ENCODE measurements at regions not wholly inside any gene's neighbourhood (a gene's known extent, or its start where the extent isn't known, plus 50 kb on each side); places are given as distances from the start of the nearest gene placed in this dataset.

DNA sequence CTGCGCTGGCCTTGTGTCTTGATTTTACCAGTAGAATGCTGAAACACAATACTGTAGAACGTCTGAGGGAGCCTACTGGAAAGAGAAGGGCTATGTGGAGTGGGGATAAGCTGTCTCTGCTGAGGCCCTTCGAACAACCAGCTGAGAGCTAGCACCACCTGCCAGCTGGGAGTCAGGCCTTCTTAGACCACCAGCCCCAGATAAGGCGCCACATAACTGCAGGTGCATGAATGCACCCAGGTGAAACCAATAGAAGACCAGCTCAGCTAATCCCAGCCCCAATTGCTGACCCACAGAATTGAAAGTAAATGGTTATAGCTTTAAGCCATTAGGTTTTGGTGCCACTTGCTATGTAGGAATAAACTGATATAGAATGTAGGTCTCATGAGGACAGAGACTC is 438.4 kb downstream of the ADRA2A start:
- DNase-seq (ENCODE audit: low spot score), result no peak

DNA sequence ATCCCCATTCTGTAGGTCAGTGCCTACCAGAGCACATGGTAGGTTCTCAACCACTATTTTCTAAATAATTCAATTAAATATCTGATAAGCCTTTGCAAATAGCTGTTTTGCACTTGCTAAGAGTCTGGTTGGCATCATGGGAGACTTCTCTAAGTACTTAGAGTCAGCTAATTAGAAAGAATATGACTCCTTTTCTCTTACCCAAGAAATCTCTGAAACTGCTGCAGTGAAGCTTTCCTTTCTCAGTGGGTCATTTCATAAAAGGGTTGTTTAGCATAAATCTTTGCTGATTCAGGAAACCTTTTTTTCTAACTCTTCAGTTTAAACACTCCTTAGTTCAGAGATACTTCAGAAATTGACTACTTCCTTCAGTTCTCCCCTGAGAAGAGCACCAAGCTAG is 438.9 kb downstream of the ADRA2A start:
- no peak for DNase-seq (ENCODE audit: low spot score)

DNA sequence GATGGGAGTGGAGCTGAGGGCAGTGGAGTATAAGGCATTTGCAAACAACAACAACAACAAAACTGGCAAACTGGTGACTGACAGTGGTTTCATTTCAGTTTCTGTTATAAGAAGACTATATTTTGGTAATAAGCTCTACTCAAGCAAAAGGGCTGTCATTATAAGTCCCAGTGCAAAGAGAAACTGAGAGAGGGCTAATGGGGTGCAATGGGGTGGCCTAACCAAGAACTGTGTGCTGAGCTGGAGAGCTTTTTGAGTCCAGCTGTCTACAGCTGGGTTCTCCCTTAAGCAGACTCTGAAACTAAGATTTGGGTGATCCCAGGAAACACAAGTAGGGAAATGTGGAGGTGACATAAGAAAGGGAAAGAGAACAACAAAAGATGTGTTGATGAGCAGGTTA is 439.3 kb downstream of the ADRA2A start:
- DNase-seq (ENCODE audit: low spot score), result no peak

DNA sequence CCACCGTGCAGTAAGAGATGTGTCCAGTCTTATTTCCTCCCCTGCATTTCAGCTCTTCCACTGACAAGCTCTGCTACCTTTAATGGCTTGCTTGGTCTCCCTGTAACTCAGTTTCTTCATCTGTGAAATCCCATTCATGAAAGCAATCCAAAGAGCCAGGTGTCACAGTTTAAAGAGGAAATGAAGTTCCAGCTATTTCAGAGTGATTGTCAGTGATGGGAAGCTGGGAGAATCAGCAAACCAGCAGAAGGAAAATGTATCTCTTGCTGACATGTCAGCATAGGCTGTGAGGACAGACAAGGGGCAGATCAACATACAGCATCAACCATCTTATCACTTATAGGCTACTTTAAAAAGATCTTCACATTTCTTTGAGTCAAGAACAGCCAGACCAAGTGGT is 445.3 kb downstream of the ADRA2A start:
- DNase-seq (ENCODE audit: low spot score), result no peak

DNA sequence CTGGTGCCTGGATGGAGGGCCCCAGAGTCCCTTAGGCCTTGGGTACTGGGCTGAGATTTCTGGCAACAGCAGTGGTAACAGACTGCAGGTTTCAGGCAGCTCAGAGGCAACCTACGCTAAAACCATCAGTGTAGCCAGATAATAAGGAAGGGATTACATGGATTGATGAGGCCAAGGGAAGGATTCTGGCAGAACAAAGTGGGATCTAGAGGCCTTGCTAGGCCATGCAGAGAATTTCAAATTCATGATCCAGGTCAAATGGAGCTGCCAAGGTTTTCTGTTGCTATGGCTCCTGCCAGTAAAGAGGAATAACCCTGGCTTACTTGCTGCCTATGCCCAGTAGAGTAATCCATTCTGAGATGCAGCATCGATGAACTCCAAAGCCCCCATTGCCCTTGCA is 445.7 kb downstream of the ADRA2A start:
- DNase-seq (ENCODE audit: low spot score), result no peak

DNA sequence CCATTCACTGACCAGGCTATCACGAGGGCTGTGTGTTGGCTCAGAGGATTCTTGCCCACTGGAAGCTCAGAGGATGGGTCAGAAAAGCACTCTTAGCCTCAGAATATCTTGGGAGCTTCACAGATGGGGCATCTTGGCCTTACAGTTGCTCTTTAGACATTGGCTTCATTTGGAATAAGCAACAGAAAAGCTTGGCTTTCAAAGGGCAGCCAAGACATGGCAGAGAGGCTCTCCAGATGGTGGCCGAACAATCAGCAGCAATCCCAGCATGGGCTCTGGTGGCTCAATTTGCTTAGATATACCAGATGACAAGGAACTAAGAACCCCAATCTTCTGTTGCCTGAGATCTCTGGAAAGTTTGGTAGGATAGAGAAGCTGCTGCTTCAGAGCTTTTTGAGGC is 446.2 kb downstream of the ADRA2A start:
- DNase-seq (ENCODE audit: low spot score), result no peak

DNA sequence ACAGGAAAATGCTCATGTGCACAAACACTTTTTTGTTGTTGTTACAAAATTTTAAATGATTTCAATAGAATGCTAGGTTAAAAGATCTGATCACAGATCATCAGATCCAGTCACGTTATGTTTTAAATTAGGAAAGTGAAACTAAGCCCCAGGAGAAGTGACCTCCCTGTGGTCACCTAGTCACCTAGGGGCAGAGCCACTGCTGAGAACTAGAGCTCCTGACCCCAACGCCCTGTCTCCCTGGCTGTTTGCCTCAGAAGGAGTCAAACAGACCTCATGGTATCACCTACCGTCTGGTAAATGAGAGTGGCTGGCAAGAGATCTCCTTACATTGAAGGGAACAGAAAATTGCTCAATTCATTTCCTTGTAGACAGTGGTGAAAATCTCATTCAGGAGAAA is 447.3 kb downstream of the ADRA2A start:
- no peak for DNase-seq (ENCODE audit: low spot score)

DNA sequence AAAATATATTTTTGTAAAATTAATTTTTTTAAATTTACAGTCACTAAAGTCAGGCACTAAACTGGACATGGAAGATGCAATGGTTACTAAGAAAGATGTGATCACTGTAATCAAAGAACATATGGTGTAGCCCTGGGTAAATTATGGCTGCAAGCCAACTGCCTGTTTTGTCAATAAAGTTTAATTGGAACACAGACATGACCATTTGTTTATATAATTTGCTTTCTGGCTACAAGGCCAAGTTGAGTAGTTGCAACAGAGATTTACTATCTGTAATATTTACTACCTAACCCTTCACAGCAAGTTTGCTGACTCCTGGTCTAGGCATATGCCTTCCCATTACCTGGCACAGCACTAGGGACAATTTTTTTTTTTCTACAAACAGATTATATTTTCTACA is 448.9 kb downstream of the ADRA2A start:
- DNase-seq (ENCODE audit: low spot score), result no peak

DNA sequence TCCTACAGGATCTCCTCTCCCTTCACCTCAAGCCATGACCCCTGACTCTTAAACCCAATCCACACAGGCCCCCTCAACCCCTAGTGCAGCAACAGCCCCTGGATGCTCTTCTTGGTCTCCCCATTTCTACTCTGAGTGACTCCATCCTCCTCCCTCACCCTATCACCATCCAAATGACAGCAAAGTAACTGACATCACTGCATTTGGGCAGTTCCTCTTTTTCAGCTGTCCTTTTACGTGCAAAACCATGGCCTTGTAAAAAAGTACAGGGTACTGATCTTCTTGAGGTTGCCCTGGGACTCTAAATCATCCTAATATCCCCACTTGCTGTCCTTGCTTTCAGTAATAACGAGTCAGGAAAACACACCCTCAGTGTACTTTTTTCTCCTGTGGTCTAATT is 454.9 kb downstream of the ADRA2A start:
- no peak for DNase-seq (ENCODE audit: low spot score)

DNA sequence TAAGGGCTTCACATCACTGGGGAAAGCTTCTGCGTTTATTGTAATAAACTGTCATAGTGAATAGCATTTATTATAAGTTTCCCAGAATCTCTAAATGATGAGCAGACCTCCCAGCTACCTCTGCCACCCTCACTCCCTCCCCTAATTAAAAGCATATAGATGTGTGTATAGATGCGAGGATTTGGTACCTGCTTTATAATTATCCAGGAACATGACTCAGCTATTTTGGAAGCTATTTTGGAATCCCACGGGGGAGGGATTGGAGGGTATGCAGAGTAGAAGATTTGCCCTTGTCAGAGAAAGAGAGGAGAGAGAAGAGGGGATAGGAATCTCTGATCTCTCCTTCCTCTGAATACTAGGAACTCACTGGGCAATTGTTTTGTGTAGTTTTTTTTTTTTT is 455.3 kb downstream of the ADRA2A start:
- DNase-seq (ENCODE audit: low spot score), result no peak

DNA sequence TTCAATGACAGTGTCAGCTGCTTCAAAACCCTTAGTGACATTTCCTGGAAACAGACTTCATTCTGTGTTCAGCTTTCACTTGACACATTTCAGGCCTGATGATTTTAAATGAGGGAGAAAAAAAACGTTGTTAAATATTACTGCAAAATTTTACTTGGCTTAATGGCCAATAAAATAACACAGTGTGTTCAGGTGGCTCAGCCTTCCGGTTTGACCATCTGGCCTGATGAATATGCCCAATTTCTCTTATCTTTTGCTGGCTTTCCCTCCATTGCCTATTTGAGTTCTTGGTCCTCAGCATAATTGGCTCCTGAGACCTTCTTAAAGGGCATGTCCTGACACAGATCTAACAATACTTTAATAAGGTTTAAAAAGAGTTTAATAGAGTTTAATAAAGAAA is 462.4 kb downstream of the ADRA2A start:
- no peak for DNase-seq (ENCODE audit: low spot score)

DNA sequence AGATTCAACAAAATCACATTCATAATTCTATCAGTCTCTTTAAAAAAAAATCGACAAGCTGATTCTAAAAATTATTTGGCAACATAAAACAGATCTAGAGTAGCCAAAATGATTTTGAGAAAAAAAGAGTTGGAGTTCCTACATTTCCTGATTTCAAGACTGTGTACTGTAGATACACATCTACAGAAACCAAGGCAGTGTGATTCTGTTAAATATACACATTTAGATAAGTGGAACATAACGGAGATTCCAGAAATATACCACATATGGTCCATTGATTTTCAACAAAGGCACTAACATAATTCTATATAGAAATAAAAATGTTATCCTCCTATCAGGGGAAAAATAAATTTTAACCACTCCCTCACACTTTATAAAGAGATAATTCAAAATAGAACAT is 467.0 kb downstream of the ADRA2A start:
- DNase-seq (ENCODE audit: low spot score), result no peak

DNA sequence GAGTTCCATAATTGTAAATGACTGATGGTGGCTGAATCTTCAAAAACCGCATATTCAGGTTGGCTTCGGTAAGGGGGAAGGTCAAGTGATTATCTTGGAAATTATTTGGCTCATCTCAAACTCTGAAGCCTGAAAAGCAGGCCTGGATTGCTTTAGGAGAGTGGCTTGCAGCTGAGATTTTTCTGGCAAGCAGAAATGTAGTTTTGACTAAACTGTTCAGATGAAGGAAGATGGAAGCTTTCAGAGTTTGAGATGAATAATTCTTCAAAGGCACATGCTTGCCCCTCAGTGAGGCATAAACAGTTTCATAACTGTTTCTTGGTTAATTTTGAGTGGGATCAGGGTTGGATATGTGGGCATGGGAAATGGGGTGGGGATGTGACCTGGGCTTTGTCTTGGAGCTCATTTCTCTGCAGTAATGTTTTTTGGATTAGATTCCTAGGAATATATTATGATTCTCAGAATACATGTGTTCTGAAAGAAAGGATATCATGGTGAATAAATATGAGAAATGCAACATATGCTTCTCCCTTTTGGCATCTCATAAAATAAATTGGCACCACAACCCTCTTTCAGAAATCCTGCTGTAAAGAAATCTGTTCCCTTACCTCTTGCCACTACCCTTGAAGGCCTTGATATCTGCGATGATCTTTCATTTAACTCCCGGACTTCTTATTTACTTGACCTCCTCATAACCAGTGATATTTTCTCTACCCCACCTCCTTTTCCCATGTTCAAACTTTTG is 469.2 kb downstream of the ADRA2A start:
- DNase-seq (ENCODE audit: low spot score), result no peak

DNA sequence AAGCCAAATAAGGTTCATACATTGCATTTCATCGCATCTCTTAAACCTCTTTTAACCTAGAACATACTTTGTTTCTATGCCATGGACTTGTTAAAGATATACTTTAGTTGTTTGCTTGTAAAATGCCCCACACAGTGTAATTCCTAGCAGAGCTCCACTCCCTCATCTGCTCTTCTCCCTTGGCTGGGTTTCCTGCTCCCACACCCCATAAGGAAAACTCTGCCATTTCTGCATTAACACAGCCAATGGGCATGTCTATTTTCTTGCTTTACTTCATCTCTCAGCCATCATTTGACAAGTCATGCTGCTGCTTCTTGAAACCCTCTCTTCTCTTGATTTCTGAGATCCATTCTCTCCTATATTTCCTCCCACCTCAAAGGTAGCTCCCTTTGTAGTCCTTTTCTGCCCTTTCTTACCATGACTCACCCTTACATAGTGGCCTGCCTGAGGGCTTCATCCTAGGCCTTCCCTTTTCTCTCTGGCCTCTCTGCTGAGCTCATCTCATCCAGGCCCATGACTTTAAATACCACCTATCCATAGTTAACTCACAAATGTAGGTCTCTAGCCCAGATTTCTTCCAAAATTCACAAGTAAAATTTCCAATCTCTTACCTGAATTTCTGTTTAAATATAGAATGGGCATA is 471.4 kb downstream of the ADRA2A start:
- no peak for DNase-seq (ENCODE audit: low spot score)

DNA sequence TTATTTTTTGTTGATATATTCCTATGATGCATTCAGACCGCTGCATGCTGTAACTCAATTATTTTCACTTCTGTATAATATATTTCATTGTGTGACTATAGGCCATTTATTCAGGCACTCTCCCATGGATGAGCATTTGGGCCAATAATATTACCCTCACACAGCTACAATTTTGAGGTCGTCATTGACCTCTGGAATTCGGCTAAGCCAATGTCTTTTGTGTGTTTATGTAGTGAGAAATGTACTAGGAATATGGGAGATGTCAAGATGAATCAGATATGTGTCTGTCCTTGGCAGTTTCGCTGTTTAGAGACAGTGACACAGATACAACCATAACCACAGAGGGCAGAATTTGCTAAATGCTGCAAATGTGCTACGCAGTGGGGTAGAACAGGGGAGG is 474.2 kb downstream of the ADRA2A start:
- DNase-seq (ENCODE audit: low spot score), result no peak

DNA sequence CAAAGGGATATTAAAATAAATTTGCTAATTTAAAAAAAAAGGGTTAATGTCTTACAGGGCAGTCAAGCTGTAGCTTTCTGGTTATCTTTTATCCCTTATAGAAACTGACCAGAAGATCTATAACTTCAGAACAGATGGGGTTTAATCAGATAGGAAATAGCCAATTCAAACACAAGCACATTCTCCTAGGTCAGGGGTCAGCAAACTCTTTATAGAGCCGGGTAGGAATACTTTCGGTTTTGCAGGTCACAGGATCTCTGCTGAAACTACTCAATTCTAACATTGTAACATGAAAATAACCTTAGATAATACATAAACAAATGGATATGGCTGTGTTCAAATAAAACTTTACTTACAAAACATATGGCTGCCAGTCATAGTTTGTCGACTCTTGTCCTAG is 479.8 kb downstream of the ADRA2A start:
- no peak for DNase-seq (ENCODE audit: low spot score)

DNA sequence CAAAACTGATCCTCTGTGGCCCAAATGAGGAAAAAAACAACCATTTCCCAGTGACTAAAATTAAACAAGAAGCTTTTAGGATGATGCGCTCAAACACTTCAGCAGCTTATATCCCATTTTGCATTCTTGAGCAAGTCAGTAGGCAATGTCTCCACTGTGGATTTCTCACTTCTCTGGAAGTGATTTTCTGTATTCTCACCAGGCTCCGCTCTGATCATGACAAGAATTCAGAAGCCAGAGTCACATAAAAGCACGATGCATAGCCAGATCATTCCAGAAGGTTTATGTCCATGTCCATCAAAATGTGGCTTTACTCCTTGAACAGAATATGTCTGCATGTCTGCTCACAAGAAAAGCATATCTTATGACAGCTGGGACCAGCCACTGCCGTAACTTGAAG is 481.4 kb downstream of the ADRA2A start:
- no peak for DNase-seq (ENCODE audit: low spot score)

DNA sequence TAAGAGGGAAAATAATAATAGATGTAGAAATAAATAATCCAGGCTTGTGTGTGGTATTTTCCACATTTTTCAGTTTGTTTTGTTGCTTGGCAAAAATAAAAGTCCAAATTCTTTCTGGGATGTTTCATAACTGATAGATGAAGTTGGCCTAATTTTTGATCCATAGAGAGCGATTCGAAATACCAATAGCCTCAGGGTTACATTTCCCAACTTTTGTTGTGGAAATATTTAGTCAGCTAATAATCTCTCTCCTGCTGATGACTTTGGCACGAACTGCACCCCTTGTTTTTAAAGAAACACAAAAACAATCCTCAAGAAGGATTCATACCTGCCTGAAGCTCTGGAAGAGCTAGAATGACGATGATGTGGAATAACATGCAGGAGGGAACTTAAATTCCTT is 483.2 kb downstream of the ADRA2A start:
- no peak for DNase-seq (ENCODE audit: low spot score)

DNA sequence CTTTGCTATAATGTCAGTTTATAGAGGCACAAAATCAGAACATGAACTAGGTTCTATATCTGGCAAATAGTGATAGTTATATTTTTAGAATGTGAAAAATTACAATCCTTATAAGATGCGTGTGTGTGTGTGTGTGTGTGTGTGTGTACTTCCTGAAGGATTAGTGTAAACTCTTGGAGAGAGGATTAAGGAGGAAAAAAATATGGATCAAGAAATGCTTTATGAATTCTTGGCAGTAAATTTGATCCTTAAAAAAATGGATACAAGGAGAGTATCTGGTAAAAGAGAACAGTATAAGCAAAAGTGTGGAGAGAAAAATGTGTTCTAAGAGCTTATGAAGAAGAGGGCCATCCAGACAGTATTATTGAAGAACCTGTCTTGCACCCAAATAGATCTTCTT is 484.3 kb downstream of the ADRA2A start:
- DNase-seq (ENCODE audit: low spot score), result no peak

DNA sequence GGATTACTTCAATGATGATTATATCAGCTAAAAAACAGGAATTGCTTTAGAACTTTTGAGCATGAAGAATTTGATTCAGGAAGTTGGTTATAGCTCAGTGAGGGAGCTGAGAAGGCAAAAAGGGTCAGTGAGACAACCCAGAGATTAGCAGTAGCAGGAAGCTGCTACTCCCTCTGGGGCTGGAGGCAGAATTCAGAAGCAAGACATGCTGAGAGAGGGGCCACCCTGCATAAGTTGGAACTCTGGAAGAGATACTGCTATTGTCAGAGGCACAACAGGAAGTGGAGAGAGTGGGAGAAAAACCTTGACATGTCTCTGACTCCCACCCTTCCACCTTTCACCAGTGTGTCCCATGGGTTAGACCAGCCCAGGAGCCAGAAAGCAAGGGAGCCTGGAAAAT is 488.7 kb downstream of the ADRA2A start:
- DNase-seq (ENCODE audit: low spot score), result no peak

DNA sequence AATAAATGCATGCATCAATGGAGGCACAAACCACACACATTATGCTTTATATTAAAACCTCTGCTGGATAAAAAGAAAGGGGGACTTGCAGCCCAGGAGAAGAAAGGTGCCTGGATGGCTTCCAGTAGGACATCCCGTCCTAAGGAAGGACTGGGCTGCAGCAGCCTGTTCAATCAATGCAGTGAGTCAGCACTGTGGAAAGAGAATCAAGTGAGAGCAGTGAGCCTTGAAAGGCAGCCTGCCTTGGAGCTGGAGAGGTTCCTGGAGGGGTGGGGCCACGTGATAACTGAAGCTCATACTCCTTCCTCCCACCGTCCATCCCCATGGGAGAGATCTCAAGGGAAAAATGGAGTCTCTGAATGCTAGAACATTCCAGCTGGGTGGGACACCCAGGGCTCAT is 501.2 kb downstream of the ADRA2A start:
- no peak for DNase-seq (ENCODE audit: low spot score)

DNA sequence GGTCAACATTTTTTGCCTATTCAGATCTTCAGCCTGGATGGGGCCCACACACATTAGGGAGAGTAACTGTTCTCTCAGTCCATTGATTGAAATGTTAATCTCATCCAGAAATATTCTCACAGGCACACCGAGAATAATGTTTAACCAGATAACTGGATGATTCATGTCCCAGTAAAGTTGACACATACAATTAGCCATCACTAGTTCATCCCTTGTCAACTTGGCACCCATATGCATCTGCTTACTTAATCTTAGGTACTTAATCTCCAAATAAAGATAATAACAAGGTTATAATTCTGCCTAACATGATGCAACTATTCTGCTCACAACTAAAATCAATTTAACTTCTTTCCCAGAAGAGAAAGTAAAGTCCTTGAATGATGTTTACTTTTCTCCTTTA is 502.6 kb downstream of the ADRA2A start:
- DNase-seq (ENCODE audit: low spot score), result no peak

DNA sequence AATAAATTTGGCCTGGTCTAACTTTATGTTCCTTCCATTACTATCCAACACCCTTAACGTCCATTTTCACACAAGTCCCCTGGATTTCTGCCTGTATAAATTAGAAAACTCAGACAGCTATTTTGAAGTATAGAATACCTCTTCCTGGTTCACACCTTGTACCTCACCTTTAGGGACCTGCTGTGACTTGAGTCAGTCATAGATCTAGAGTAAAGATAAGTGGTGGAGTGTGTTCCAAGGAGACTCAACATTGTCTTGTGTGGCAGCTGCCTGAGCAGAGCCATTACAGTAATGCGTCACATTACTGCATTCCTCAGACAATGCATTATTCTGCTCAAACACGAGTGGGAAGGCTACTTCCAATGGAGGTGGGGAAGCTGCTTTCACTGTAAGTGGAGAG is 513.9 kb downstream of the ADRA2A start:
- no peak for DNase-seq (ENCODE audit: low spot score)

DNA sequence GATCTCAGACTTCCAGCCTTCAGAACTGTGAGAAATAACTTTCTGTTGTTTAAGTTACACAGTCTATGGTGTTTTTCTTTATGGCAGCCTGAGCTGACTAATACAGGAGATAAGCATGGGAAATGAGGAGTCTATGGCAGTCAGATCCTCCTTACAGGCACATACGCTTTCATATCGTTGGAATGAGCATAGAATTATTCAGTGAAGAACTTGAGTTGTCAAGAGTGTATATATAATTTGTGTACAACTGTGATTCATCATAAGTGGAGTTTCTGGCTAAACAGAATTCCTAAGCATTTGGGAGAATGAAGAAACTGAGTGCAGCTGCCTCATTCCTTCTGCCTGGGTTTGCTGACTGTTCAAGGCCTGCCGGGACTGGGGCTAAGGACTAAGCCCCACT is 516.7 kb downstream of the ADRA2A start:
- no peak for DNase-seq (ENCODE audit: low spot score)
